GM21786 (cell line): ENCODE measurements at regions not wholly inside any gene's neighbourhood (a gene's known extent, or its start where the extent isn't known, plus 50 kb on each side); places are given as distances from the start of the nearest gene placed in this dataset.

Experiments
- ATAC-seq: cut with Tn5 transposase; IDR thresholded peaks from one replicate; pipeline ENCODE4 v1.9.1; 2021; ENCODE audit not compliant: unreplicated experiment

DNA sequence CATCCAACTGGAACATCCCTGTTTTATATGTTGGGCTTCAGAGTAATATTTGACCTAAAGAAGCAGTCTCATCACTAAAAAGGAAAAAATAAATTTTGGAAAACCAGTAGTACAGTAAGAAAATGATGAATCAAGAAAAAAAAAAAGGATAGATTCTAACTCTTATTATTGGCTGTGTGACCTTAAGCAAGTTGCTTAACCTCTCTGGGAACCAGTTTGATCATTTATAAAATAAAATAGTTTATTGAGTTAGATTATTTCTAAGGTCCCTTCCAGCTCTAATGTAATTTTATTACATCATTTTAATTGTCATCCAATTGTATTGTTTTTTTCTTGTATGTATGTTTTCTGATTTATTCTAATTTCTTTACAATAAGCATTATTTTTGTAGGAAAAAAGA lies 127.0 kb downstream of the PRELID2 start:
- no peak for ATAC-seq

DNA sequence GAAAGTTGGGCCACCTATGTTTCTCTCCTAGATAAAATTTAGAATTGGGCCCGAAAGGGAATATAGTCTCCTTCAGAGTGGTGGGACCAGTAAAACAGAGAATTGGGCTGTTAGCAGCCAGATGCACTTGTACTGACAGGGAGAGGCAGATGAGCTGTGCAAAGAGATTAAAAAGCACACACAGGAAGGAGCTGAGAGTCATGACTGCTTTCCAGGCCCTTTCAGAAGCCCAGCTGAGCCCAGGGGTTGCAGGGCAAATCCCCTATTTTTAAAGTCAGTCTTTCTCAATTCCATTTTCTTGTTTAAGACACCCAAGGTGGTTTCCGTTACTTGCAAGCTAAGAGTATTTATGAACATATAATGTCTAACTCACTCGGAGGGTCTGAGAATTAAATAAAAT lies 130.4 kb downstream of the PRELID2 start:
- ATAC-seq, result no peak

DNA sequence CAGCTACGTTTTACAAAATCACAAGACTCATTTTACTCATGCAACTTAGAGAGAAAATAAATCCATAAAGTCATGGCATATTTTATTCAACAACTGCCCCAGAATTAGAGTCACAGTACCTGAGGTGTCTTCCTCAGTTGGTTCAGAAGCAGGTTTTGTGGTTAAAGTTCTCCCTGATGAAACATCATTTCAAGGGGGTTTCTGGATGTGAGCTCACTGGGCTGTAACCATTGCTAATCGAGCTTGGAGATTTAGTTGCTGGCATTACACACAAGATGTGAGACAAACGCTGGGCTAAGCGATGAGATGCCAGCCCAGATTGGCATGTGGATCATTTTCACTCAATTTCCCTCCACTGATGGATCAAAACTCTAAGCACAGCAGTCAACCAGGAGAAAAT lies 131.3 kb downstream of the PRELID2 start:
- no peak for ATAC-seq

DNA sequence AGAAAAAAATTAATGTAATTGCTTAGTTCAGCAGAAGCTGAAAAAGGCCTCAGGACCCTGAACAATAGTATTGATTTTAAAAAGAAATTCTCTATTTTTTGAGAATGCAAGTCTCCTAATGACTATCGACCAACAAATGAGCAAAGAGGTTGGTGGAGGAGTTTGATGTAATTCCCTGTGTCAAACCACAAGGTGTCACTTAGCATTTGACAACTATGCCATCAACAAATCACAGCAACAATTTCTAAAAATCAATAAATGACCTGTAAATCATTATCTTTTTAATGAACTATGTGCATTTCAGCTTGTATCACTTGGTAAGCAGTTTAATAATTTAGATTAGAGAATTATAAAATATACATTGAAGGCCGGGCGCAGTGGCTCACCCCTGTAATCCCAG lies 133.7 kb downstream of the PRELID2 start:
- ATAC-seq, result no peak

DNA sequence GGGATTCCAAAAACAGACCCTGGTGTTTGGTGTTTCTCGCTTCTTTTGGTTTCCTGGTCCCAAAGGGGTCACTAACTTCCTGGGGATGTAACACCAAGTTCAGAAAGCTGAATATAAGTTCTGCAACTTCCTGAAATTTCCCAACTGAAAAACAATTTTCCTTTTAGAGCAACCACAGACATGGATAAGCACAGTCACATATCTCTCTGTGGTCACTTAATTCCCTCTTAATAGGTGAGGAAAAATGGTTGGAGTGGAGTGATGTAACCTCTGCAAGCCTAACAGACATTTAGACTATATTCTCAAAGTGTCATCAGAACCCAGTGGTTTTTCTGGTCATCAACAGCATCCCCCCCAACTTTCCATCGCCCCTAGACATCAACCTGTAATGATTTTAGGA lies 135.3 kb downstream of the PRELID2 start:
- no peak for ATAC-seq

DNA sequence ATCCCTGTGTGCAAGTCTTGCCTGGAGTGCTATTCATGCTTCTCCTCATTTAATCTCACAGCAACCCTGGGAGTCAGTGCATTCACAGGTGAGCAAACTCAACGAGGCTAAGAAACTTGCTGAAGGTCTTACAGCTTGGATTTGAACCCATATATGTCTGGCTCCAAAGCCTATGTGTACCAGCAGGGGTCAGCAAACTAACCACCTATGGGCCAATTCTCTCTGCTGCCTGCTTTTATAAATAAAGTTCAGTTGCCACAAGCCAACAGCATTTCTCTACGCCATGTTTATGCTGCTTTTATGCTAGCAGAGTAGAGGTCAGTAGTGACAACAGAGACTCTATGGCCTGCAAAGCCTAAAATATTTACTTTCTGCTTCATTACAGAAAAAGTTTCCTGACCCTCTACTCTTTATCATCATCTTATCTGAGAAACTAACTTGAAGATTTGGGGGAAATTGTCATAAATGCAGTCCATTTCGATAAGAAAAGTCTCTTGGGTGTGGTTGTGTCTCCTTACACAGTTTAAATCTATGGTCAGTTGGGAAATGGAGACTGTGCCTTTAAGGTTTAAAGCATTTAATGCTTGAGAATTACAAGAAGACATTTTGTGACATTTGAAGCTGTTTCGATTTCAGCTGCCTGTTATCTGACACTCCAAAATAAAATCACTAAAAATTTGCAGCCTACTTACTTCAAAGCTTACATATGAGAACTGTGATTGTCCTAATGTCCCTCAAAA lies 137.7 kb downstream of the PRELID2 start:
- peak; percentile 84 for ATAC-seq

DNA sequence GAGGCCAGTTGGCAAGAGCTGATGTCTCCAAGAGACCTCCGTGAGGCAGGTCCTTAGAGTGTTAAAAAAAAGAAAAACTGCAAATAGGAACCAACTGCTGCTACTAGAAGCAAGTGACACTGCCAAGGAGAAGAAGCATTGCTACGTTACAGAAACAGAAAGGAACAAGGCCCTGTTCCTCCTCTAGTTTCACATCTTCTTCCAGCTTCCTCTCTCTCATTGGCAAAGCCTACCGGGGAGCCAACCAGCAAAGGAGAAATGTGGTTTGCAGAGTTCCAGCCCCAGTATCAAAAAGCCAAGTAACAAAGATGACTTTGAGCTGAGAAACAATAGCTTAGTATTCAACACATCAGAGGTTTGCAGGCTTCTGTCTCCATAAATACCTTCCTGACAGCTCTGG lies 145.9 kb downstream of the PRELID2 start:
- ATAC-seq, result peak; percentile 98

DNA sequence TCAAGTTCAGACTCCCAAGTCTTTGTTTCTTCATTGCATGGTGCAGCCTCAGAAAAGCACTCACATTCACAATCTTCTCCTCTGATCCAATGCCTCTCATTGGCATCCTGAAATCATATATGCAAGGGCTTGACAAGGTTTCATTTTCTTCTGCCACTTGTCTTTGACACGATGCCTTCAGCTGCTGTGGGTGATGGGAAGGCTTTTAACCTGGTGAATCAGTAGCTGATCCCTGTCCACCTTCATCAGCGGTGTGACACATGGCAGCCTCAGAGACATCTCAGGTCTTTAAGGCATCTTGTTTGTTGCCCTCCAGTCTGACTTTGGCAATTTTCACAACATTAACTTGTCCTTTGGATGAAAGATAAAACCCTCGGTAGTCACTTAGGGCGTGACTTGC lies 147.2 kb downstream of the PRELID2 start:
- ATAC-seq, result no peak

DNA sequence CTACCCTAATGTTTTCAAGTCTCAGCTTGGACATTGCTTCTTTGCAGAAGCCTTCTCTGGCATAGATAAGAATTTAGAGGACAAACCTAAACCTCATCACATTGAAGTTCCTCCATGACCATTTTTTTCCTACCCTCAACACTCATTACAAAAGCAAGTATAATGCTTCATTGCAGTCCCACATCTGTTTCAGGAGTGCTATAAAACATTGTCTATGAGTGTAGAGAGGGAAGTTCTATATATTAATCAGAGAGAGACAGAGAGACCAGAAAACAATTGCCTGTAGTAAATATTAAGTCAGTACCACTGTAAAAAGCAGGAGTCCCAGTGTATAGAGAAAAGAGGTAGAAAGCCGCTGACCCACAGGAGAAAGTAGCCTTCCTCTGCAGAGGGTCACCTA lies 149.7 kb downstream of the PRELID2 start:
- no peak for ATAC-seq

DNA sequence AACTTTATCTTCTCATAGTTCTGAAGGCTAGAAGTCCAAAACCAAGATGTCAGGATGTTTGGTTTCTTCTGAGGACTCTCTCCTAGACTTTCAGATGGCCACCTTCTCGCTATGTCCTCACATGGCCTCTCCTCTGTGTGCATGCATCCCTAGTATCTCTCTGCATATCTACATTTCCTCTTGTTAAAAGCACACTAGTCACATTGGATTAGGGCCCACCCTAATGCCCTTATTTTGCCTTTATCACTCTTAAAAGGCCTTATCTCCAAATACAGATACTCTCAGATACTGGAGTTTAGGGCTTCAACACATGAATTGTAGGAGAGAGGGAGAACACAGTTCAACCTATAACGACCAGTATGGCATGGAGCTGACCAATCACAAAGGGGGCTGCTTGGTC lies 151.7 kb downstream of the PRELID2 start:
- ATAC-seq, result no peak

DNA sequence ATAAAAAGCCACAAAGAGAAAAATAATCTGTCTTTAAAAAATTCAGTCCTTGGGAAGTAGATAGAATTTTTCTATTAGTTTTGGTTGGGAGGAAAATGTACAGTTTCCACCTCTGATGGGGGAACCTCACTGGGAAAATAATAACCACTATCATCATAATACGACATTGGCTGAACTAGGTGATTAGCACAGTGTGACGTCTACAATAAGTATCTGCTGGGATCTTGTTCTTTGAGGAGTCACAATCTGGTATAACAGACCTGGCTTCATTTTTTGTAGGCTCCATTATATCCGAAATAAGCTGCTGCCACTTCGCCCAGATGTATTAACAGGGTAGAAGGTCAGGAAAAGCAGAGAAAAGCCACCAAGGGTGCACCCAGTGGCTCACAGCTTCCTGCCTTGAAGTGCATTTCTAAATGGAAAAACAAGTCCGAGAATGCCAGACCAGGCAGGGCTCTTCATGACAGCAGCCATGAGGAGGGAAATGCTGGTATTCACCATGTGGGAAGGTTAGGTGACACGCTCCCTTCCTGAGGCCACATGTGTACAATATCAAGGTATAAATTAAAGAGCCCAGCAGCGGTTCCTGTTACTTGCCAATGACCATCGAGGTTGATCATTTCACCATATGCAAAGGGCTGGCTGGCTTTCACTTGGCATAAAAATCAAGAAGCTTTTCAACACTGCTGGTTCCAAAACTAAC lies 152.8 kb downstream of the PRELID2 start:
- no peak for ATAC-seq

DNA sequence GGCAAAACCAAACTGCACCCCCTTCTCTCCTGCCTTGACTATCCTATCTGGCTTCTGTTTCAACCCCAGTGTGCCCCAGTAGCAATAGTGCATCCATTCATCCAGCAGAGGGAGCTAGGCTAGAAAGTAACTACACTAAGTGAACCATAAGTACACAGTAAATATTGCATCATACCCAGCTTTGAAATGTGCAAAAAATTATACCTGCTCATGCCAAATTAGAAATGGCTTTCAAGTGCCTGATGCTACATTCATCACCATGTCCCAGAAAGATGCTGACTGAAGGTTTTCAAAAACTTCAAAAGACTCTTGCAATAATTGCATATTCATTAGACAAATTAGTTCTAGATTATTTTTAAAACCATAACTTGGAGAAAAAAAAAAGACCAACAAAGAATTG lies 153.5 kb downstream of the PRELID2 start:
- ATAC-seq, result peak; percentile 98

DNA sequence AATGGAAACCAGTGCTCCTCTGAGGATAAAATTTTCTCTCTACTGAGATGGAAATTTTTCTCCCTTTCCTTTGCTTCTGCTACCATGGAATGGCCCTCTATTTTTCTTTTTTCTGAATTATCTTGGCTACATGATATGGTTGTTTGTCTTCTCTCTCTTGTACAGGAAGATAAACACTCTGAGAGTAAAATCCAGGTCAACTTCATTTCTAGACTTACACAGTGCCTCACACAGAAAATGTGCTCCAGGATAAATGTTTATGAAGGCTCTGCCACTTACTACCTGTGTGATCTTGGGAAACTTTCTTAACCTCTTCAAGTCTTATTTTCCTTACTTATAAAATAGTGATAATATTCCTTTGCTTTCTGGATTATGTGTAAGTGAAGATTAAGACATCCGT lies 153.9 kb downstream of the PRELID2 start:
- no peak for ATAC-seq

DNA sequence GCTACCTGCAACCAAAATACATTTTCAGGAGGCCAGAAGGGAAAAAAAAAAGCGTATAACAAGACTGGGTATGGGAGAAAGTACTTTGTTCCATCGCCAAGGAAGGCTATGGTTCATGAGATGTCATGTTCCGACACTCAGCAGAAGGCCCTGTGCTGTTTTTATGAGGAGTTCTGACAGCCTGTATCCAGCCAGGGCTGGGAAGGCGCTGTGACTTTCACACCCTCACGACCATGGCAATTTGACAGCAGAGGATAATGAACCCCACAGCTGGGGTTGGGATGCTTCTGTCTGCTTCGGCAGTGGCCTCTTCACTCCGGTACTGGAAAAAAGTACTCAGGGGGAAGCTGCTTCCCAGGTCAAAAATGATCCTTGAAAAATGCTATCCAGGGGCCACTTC lies 154.4 kb downstream of the PRELID2 start:
- no peak for ATAC-seq

DNA sequence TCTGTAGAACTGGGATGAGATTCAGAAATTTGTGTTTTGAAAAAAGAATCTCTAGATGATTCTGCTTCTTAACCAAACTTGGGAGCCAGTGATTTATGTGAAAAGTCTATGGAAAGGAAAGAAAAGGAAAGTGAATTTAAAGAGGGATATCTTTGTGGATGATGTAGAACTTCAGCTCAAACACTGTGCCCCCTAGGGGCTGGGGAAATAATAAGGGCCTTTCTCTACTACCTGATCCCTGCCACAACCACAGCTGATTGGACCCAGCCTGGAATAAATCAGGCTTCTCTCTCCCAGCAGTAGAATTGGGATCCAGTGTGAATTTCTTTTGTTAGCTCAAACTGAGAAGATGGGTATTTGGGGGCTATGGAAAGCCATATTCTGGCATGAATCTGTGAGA lies 155.0 kb downstream of the PRELID2 start:
- no peak for ATAC-seq

DNA sequence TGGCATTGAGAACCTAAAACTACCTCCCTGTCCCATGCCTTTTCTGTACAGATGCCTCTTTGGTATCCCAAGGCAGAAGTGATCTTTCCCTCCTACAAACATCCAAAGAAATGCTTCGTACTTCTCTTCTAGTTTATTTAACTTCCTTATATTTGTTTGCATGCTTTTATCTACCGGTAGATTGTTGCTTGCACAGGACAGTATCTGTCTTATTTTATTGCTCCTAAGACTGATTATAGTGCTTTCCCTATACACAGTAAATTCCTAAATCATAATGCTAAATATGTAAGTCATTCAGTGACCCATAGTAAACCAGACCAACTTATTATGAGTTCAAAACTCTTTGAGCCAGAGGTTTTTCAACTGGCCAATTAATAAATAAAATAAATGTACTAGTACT lies 156.9 kb downstream of the PRELID2 start:
- no peak for ATAC-seq

DNA sequence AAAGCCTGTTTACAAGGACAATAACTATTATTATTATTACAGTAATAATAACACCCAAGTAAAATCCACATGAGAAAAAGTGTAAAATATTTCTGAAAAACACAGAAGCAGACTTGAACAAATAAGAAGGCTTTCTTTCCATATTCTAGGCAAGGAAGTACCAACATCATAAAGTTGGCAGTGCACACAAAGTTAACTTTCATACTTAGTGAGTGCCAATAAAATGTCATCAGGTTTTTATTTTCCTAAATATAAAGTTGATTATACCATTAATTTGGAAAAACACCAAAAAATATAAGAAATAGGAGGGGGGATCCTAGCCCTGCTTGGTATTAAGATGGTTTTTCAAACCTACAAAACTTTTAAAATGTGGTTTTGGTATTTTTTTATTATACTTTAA lies 161.4 kb downstream of the PRELID2 start:
- no peak for ATAC-seq

DNA sequence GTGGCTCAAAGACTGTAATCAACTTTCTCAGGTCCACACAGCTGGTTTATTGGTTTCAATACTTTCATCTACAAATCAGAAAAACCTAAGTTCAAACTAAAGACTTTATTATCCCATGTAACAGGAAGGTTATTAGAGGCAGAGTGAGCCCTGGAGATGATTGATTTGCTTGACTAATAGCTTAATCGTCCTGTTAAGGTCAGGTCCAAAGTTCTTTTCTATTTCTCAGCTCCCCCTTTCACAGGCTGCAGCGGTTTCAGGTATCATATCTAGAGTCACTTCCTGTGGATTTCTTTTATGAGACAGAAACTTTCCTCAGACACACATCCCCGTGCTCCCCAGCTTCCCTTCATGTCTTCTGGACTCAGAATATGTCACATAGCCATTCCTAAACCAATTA lies 166.4 kb downstream of the PRELID2 start:
- no peak for ATAC-seq

DNA sequence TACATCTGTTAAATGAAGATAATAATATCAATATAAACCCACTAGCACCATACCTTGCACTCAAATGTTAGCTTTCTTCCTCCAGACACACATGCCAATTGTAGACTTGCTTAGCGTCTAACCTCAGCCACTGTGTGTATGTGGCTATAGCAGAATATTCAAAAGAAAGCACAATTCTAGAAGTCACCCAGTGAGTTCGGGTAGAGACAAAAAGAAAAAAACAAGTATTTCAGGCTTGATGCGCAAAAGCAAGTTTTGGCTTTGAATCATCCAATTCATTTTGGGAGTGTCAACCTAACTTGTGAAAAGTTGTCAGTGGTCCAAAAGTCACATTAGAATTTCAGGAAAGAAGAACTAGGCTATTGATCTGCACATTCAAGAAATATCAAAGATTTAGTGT lies 167.4 kb downstream of the PRELID2 start:
- no peak for ATAC-seq

DNA sequence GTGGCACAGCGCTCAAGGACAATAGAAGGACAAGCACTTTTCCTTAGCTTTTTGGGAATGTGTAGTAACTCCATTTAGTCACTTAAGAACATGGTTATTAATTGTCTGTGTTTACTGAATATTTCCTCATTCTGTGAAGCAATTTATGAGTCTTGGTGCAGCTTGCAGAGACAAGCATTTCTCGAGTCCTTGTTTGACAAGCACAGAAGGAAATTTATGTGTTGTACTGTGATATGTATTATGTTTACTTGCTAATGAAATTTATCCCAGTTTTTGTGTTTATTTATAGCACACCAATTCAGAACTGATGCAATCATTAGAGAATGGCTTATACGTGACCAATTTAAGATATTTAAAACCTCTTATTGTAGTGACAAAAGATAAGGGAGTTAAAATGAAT lies 168.6 kb downstream of the PRELID2 start:
- no peak for ATAC-seq

DNA sequence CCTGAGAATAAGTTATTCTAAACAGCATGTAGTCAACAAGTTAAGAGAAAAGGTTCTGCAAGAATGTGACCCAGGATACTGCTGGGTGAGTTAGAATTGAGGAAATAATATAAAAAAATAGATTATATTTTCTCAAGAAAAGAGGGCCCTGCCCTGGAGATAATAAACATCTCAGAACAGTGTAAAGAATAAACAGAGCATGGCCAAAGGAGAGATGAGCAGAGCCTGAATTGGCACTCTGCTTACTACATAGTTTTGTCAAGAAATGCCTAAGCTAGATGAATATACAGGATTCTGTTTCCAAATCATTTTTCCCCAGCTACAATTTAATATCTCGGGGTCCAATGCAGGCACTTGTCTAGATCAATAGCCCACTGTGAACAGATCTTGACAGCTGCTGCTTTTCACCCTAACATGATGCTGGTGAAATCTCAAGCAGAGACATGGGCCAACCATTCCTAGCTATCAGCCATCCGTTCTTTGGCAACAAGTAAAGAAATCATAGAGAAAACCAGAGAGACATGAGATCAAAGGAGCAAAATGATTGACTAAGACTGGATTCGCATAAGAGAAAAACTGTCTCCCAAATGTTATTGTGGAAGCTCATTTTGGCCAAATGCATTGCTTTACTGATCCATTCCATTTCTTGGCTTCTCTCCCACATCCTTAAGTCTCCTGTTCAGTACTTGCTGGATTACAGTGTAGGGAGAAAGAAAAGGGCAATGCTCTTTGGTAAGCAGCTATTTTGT lies 173.2 kb downstream of the PRELID2 start:
- ATAC-seq, result no peak
